WI38 (cell line): ENCODE measurements at regions not wholly inside any gene's neighbourhood (a gene's known extent, or its start where the extent isn't known, plus 50 kb on each side); places are given as distances from the start of the nearest gene placed in this dataset.
"Not testable (repeated sequence)": the region's sequence is repeated elsewhere in the genome, so short reads cannot be mapped to it uniquely, and the experiment has no call there.

Experiments
- H3K4me3 ChIP-seq: 2 replicates; pipeline ENCODE4 v1.5.1; 2011; ENCODE audit warnings: low read depth, mild to moderate bottlenecking, control low read depth, low read length
- CTCF ChIP-seq: IDR thresholded peaks from 2 replicates; pipeline ENCODE4 v1.5.1; 2012; ENCODE audit warnings: low read depth, mild to moderate bottlenecking, control low read depth, low read length

- no peak overlapping the region for H3K4me3 ChIP-seq
Observed at GRCh38 chr9:22969350-22969979, 522.8 kb downstream of the DMRTA1 start.

GRCh38 chr9:22970434-22970975 lies 523.9 kb downstream of the DMRTA1 start:
- no peak for TF ChIP-seq CTCF
- H3K4me3 ChIP-seq: no peak overlapping the region

More at GRCh38 chr9:22969350-22969979, 522.8 kb downstream of the DMRTA1 start:
- TF ChIP-seq CTCF: no peak

- no peak for TF ChIP-seq CTCF
- H3K4me3 ChIP-seq: no peak overlapping the region
Observed at GRCh38 chr9:22975951-22976350, 529.3 kb downstream of the DMRTA1 start.

- H3K4me3 ChIP-seq: no peak overlapping the region
- TF ChIP-seq CTCF: no peak
Observed at GRCh38 chr9:22976454-22976853, 529.8 kb downstream of the DMRTA1 start.

GRCh38 chr9:22980429-22980828 lies 533.8 kb downstream of the DMRTA1 start:
- not testable (repeated sequence) for H3K4me3 ChIP-seq

- no peak for TF ChIP-seq CTCF
- H3K4me3 ChIP-seq: no peak overlapping the region
Observed at GRCh38 chr9:22986556-22986955, 539.9 kb downstream of the DMRTA1 start.

GRCh38 chr9:22990349-22990748 lies 543.7 kb downstream of the DMRTA1 start:
- TF ChIP-seq CTCF: no peak
- no peak overlapping the region for H3K4me3 ChIP-seq

- no peak for TF ChIP-seq CTCF
- H3K4me3 ChIP-seq: no peak overlapping the region
Observed at GRCh38 chr9:22992780-22993179, 546.2 kb downstream of the DMRTA1 start.
